NCI-H524 treated with DMSO at 0.1 percent for 48 hours (cell line): ENCODE measurements at regions not wholly inside any gene's neighbourhood (a gene's known extent, or its start where the extent isn't known, plus 50 kb on each side); places are given as distances from the start of the nearest gene placed in this dataset.
A peak's percentile ranks its signal among the peaks of the same experiment; 100 is the strongest.
"Not testable (repeated sequence)": the region's sequence is repeated elsewhere in the genome, so short reads cannot be mapped to it uniquely, and the experiment has no call there.

Source experiments
- DNase-seq: peaks from one replicate; lab custom pipeline; 2025; lab: John Stamatoyannopoulos, UW

- DNase-seq = peak; percentile 89
Observed at GRCh38 chr3:18987862-18988447, 160.4 kb upstream of the KCNH8 start.

- DNase-seq = no peak
Observed at GRCh38 chr3:18987070-18987469, 161.2 kb upstream of the KCNH8 start.

GRCh38 chr3:18982920-18983319, 165.4 kb upstream of the KCNH8 start:
- DNase-seq = no peak

- DNase-seq = not testable (repeated sequence)
Observed at GRCh38 chr3:18976102-18976501, 172.2 kb upstream of the KCNH8 start.

GRCh38 chr3:18968120-18968519, 180.2 kb upstream of the KCNH8 start:
- no peak for DNase-seq

GRCh38 chr3:18965781-18966180, 182.5 kb upstream of the KCNH8 start:
- DNase-seq = no peak

GRCh38 chr3:18964640-18965039, 183.7 kb upstream of the KCNH8 start:
- DNase-seq = no peak

GRCh38 chr3:18951333-18951732, 197.0 kb upstream of the KCNH8 start:
- DNase-seq = no peak

GRCh38 chr3:18946524-18946923, 201.8 kb upstream of the KCNH8 start:
- peak; percentile 64 for DNase-seq

- no peak for DNase-seq
Observed at GRCh38 chr3:18937574-18937973, 210.7 kb upstream of the KCNH8 start.

- DNase-seq = no peak
Observed at GRCh38 chr3:18919158-18919557, 229.2 kb upstream of the KCNH8 start.

GRCh38 chr3:18917923-18918322, 230.4 kb upstream of the KCNH8 start:
- no peak for DNase-seq

GRCh38 chr3:18902081-18902793, 246.1 kb upstream of the KCNH8 start:
- DNase-seq = no peak

- DNase-seq = no peak
Observed at GRCh38 chr3:18901571-18901970, 246.7 kb upstream of the KCNH8 start.

GRCh38 chr3:18900994-18901393, 247.3 kb upstream of the KCNH8 start:
- DNase-seq = no peak

- no peak for DNase-seq
Observed at GRCh38 chr3:18898911-18899310, 249.4 kb upstream of the KCNH8 start.

GRCh38 chr3:18892756-18893155, 255.6 kb upstream of the KCNH8 start:
- DNase-seq = no peak

- no peak for DNase-seq
Observed at GRCh38 chr3:18892047-18892446, 256.3 kb upstream of the KCNH8 start.

GRCh38 chr3:18891641-18892040, 256.7 kb upstream of the KCNH8 start:
- no peak for DNase-seq

GRCh38 chr3:18890449-18890848, 257.9 kb upstream of the KCNH8 start:
- no peak for DNase-seq

- no peak for DNase-seq
Observed at GRCh38 chr3:18888819-18889218, 259.5 kb upstream of the KCNH8 start.

- no peak for DNase-seq
Observed at GRCh38 chr3:18888370-18888769, 259.9 kb upstream of the KCNH8 start.

GRCh38 chr3:18886331-18886730, 262.0 kb upstream of the KCNH8 start:
- DNase-seq = no peak

- DNase-seq = no peak
Observed at GRCh38 chr3:18885612-18886011, 262.7 kb upstream of the KCNH8 start.
